Activated CD4-positive, alpha-beta T cell treated with anti-CD3 and anti-CD28 coated beads, Interleukin-2, Interleukin-4, amounts not matched to agents 100 ng/mL and 50 ng/mL, durations not matched to agents 16 hours and 8 hours (primary cell): ENCODE measurements at regions not wholly inside any gene's neighbourhood (a gene's known extent, or its start where the extent isn't known, plus 50 kb on each side); places are given as distances from the start of the nearest gene placed in this dataset.
A peak's percentile ranks its signal among the peaks of the same experiment; 100 is the strongest.
"Not testable (repeated sequence)": the region's sequence is repeated elsewhere in the genome, so short reads cannot be mapped to it uniquely, and the experiment has no call there.

Source experiments
- DNase-seq: peaks from one replicate; pipeline ENCODE4 v3.0.0-alpha.2; 2020; ENCODE audit warnings: low spot score

DNA sequence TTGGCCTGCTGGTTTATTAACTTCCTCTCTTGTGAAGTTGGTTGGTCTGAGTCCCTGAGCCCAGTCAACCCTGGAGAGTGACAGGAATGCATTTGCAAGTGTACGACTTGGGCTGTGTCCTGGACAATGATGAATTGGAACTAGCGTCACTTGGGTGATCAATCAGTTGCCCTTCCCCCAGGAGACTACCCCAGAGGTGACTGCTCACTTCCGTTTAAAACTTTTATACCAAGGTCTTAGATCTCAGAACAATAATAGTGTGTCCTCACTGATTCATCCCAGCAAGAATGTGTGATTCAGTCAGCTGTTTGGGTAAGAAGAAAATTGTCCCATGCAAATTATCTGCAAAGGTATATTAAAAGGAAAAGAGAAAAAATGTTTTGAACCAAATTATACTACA is 102.9 kb upstream of the ARMC3 start:
- DNase-seq: no peak

DNA sequence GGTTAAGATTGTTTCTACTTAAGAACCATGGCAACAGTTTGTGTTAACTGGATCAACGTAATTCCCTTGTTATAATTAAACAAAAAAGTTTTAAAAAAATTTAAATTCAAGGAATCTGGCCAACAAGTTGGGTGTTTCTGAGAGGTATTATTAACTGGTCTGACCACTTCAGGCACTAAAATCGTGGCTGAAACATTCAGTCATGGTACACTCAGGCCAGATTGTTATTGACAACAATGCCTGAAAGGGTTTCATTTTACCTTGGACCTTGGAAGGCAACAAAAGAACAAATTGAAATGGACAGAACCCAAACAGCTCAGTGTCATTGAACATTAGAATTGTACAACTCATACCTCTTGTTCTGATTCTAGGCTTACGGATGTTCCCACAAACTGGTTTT is 103.3 kb upstream of the ARMC3 start:
- DNase-seq: no peak

DNA sequence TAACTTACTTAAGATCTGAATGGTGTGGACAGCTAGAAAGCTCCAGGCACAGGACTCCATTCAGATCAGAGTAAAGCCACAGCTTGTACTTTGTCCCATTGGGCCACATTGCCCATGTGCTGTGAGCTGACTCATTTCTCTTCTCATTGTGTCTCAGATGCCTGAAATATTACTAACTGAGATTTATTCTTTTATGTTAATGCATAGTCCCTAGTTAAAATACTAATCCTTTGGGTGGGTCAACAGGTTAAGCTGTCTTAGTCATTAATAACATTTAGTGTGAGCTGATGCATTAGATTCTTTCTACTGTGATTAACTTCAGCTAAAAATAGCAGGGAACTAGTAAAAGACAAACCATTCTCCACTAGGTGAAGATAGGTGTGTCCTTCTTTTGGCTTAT is 104.7 kb upstream of the ARMC3 start:
- DNase-seq: no peak

DNA sequence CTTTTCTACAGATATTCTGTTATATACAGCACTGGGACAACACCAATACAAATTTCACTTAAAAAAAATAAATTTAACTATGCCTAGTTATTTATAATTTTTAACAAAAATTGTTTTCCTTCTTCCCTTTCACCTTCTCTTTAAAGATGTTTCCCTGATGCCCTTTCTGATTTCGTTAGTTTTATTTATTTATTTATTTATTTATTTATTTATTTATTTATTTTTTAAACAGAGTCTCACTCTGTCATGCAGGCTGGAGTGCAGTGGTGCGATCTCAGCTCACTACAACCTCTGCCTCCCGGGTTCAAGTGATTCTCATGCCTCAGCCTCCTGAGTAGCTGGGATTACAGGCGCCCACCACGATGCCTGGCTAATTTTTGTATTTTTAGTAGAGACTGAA is 105.9 kb upstream of the ARMC3 start:
- not testable (repeated sequence) for DNase-seq

DNA sequence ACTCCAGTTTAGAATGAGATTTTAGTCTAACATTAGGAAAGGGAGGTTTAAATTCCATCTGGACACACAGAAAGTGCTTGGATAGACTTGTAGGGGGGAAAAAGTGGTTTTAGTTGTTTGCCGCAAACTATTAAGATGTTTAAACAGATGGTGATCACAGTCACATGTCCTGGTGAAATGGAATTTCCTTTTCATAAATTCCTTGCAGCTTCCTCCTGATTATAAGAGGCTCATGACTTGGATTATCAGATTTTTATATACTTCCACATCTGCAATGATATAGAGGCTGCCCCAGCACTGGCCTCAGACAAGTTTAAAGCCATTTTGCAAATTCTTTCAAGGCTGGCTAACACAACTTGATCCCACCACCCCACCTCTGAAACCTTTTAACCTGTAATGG is 106.4 kb upstream of the ARMC3 start:
- DNase-seq: no peak

DNA sequence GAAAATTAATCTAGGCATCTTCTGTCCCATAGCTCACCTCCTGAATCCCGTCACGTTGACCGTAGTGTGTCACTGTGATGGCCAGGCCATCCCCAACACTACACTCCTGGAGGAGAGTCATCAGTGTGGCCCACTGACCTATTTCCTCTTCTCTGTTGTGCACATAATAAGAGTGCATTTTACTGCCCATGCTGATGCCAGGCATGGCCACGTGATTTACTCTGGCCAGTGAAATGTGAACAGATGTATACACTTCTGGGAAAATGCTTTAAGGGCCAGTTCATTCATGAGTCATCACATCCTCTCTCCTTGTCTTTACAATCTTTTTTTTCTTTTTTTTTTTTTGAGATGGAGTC is 101.9 kb upstream of the PIP4K2A start:
- peak; percentile 10 for DNase-seq

DNA sequence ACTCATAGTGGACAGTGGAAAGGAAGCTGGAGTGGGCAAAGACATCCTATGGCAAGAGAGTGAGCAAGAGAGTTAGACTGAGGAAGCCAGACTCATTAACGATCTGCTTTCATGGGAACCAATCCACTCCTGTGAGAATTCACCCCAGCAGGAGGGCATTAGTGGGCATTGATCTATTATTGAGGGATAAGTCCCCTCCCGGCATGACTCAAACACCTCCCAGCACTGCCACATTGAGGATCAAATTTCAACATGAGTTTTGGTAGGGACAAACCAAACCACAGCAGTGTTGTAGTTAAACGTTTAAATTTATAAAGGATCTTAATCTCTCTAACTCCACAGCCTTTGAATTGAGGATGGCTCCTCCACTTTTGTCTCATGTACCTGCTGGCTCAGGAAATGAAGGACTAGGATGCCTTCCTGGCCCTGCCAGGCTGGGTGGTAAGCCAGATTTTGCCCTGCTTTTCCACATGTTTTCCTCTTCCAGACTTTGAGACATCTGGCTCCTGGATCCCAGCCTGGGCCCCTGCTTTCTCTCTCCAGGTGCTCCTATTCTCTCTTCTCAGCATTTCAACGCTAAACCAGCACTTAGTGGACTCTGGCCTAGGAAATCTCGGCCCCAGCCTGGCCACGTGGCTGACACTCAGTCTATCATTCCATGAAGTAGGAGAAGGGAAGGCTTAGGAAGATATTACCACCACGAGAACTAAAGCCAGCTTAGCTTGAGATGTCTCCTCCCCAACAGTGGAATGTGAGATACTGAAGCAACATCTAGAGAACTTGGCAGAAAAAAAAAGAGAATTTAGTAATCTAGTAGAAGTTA is 96.5 kb upstream of the PIP4K2A start:
- no peak for DNase-seq

DNA sequence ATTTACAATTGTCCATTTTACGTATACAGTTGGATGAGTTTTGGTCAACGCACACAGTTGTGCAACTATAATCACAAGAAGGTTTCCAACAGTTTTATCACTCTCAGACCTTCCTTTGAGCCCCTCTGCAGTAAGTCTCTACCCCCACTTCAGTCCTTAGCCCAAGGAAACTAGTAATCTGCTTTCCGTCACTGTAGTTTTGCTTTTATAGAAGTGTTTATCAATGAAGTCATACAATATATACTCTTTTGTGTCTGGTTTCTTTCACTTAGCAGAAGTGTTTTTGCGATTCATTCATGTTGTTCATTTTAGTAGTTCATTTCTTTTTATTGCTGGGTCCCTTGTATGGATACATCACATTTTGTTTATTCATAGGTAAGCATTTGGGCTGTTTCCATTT is 92.9 kb upstream of the PIP4K2A start:
- no peak for DNase-seq

DNA sequence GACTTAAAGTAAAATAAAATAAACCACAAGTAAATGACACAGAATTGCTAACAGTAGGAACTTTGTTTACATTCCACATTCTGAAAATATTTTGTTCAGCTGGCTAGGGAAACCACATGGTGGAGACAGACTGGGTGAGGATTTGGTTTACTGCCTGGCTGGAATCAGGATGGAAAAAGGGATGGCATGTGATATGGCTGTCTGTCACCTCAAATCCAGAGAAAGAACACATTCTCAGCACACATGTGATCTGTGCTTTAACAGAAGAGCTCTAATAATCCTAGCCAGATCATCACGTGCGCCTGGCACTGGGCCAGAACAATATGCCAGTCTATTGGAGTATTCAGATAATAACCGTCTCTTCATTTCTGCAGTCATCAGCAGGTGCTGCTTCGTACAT is 90.9 kb upstream of the PIP4K2A start:
- no peak for DNase-seq

DNA sequence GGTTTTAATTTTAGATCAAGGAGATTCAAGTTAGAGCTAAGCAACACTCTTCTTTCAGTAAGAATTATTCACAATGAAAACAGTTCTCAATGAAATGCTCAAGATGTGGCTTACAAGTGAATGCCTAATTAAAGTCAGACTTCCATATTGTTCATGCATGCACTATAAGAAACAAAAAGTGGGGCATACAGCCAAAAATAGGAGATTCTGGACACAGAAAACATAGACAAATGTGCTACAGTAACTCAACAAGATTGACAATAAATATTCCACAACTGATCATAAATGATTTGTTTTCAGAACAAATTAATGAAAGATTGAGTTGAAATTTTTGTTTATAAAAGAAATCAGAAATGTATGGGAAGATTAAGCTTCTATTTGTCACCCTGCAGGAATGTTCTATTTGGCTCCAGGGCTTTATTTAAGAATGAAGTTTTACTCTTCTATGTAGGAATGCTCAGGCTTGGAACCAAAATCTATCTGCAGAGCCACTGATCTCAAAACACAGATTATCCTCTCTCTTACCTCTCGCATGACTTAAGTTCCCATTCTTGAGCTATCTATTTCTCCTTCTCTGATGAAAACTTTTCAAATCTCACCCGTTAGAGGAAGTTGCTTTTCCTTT is 89.0 kb upstream of the PIP4K2A start:
- DNase-seq: no peak

DNA sequence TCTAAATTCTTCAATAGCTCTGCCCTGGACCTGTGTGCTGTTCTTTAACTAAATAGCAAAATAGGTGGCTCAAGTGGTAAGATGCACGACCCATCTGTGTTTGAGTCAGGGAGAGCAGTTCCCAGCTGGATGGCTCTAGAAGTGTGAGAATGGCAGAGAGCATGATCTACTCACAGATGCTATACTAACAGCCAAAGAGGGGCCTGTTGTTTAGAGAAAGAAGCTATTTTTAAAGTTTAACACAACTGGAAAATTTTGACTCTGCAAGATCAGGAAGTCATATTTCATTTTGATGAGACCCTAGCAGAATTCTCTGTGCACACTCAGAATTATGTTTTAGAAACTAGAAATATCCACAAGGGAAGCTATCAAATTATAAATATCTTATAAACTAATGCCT is 87.4 kb upstream of the PIP4K2A start:
- no peak for DNase-seq

DNA sequence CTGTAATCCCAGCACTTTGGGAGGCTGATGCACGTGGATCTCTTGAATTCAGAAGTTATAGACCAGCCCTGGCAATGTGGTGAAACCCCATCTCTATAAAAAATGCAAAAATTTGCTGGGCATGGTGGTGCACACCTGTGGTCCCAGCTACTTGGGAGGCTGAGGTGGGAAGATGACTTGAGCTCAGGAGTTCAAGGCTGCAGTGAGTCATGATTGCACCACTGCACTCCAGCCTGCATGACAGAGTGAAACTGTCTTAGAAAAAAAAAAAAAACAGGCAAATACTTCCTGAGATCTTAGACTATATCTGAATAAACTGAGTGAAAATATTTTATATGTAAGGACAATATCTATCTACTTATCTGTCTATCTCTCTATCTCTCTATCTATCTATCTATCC is 83.4 kb upstream of the PIP4K2A start:
- not testable (repeated sequence) for DNase-seq

DNA sequence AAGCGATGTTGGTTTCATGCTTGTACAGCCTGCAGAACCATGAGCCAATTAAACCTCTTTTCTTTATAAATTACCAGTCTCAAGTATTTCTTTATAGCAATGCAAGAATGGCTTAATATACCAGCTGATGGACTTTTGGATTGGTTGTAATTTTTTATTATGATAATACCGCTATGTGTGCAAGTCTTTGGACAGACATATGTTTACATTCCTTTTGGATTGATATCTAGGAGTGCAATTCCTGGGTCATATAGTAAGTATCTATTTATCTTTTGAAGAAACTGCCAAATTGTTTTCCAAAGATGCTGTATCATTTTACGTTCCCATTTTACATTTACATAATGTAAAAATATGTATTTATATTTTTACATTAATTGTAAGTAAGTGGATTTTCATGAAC is 81.2 kb upstream of the PIP4K2A start:
- DNase-seq: no peak

DNA sequence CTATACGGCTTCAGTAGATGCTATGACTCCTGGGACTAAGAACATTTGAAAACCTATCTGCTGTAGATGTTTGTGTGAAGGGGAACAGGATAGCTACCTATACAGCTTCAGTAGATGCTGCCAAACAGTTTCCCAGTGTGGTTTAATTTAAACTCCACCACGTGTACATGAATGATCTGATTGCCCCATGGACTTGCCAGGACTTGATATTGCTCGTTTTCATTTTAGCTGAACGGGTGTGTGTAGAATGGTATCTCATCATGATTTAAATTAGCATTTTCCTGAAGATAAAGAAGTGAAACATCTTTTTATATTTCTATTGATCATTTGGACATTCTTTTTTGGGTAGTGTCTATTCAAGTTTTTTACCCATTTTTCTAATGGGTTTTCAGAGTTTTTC is 77.8 kb upstream of the PIP4K2A start:
- no peak for DNase-seq

DNA sequence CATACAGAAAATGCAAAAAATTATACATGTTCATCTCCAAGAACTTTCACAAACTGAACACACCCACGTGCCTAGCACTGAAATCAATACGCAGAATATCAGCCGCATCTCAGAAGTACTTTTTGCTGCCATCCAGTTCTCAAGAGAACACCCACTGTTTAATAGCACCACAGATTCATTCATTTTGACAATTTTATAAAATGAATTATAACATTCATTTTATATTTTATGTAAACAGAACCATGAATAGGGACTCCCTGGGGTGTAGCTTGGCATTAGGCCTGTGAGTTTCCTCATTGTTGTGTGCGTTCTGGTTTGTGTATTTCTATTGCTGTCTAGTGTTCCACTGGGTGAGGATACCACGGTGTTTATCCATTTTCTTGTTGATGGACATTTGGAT is 77.3 kb upstream of the PIP4K2A start:
- DNase-seq: no peak

DNA sequence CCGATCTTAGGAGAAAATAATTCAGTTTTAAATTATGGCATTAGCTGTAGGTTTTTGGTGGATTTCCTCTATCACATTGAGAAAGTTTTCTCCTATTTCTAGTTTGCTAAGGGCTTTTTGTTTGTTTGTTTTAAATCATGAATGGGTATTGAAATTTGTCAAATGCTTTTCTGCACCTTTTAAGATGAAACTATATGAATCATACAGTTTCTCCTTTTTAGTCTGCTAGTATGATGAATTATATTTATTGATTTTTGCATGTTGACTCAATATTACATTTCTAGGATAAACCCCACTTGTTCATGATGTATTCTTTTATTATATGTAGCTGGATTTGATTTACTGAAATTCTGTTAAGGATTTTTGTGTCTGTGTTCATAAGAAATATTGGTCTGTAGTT is 70.3 kb upstream of the PIP4K2A start:
- DNase-seq: peak; percentile 2

DNA sequence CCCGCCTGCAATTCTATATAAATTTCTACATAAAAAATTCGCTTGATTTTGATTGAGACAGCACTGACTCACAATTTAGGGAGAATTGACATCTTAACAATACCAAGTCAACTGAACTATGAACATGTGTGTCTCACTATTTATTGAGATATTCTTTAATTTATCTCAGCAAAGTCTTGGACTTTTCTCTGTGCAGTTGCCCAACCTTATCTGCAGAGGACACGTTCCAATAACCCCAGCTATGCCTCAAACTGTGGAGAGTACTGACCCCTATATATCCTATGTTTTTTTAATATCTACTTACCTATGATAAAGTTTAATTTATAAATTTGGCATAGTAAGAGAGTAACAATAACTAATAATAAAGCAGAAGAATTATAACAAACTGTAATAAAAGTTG is 69.4 kb upstream of the PIP4K2A start:
- DNase-seq: no peak

DNA sequence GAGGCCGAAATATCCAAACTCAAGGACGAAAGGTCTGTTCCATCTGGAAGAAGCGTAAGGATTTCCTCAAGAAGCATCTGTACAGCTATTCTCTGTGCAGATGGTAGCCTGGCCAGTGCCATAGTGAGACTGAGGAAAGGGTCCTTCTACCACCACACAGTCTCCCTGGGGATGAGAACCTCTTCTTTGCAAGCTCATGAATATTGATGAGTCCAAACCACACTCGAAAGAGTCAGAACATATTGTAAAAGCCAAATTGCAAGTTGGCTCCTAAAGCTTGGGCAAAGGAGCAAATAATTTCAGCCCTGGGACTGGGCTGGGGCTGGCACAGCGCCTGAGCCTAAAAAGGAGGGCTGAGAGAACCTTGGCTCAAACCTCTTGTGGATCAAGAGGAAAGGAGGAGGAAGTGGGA is 66.1 kb upstream of the PIP4K2A start:
- no peak for DNase-seq

DNA sequence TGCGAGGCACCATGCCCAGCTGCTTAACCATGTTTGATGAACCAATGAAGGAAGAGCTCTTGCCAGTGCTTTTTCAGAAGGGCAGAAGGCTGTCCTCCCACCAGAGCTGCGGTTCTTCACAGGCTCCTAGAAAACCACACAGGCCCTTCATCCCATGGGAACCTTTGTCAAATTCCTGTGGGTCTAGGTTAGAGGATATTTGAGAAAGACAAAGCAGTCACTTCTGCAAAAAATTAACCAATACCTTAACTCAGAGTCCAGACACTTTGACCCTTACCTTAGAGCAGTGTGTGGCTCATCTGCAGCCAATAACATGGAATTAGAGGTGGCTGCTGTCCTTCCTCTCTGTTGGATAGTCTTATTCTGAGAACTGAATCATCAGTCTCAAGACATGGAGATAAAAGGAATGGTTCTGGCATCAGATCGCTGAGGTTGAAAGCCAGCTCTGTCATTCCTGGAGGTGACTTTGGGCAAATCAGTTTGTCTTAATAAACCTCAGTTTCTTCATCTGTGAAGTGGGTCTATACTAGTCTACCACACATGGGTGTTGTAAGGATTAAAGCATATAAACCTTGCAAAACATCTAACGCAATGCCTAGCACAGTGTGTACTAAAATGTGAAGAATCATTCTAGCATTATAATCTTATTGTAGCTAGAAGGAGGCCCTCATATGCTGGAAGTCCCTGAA is 65.1 kb upstream of the PIP4K2A start:
- no peak for DNase-seq

DNA sequence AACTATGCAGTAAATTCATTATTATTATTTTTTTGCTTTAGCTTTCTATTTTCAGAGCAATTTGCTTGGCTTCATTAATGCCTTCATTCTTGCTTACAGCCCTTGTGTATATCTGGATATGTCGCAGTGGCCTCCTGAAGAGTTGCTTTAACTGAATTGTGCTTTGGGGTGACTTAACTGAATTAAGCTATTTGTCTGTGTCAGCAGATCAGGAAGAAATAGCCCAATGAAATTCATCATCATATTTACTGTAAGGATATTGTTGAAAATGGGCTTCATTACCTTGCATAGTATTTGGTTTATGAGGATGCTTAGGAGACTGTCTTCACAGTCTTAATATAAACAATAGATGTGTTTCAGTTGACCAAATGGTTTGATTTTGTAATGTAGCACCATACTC is 59.7 kb upstream of the PIP4K2A start:
- no peak for DNase-seq

DNA sequence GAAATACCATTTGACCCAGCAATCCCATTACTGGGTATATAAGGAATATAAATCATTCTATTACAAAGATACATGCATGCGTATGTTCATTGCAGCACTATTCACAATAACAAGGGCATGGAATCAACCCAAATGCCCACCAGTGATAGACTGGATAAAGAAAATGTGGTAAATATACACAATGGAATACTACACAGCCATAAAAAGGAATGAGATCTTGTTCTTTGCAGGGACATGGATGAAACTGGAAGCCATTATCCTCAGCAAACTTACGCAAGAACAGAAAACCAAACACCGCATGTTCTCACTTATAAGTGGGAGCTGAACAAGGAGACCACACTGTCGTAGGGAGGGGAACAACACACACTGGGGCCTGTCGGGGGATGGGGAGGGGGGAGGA is 57.3 kb upstream of the PIP4K2A start:
- DNase-seq: not testable (repeated sequence)

DNA sequence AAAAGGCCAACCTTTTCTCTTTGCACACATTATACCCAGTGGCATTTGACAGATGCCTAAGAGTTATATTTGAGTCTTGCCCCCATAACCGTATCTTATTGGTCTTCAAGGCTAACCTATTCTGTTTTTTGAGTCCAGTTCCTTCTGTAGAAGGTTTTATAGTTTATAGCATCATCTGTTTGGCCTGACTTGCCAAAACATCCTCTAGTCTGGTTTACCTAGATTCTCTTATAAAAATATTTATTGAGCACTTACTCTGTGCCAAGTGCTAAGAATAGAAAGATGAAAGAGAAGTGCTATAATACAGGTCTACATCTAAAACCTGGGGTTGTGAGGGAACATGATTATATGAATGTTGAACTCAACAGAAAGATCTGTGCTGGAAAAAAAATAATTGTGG is 55.9 kb upstream of the PIP4K2A start:
- DNase-seq: no peak

DNA sequence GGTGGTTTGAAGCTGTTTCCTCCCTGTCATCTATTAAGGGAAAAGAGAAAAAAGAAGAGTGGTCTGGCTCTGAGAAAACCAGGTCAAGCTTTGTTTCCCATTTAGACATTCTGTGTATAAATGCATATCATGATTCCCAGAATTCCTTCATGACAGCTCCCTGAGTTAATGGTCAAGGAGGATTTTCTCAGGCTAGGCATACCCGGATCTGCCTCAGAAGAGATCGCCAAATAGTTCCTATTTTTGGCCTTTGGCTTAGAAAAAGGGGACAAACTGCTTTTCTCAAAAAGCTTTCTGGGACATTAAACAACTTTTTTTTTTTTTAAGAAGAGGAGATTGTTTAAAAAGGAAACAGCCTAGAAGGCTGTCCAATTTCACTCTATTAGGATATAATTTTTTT is 53.5 kb upstream of the PIP4K2A start:
- DNase-seq: no peak

DNA sequence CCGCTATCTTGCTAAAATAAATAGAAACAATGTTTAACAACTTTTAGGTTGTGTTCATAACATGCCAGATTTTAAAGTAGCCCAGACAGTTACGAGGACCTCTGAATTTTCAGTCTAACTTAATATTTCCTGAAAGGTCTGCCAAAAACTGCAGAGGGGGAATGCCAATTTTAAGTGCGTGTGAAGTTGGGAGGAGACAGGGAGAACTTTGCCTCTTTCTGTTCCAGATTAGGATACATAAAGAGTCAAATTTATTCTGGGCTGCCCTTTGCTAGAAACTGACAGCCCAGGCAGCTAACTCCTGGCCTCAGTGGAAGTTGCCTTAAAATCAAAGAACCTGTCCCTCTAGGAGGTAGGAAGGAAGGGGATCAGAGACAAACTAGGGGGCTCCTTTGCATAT is 52.3 kb upstream of the PIP4K2A start:
- no peak for DNase-seq
